ENCODE measurements at regions not wholly inside any gene's neighbourhood (a gene's known extent, or its start where the extent isn't known, plus 50 kb on each side); places are given as distances from the start of the nearest gene placed in this dataset.

DNA sequence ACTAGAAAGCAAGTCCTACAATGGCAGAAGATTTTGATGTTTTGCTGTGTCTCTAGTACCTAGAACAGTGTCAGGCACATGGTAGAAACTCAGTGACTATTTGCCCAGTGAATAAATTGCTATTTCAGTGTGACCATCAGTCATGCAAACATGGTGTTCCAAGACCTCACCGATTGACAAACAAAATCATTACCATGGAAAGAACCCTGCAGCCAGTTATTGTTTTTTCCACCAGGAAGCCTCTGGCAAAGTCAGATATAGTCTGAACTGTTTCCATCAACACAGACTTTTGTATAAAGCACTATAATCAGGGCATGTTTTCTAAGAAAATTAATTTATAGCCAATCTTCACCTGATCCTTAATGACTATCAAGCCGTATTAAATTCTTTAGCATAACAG is 97.3 kb upstream of the RASSF8 start:
- no peak for ATAC-seq (ENCODE audit: low read depth)

GRCh38 chr12:25864306-25865276 is 93.9 kb upstream of the RASSF8 start:
- H3K4me1 Mint-ChIP-seq, result no peaks in the 10 kb centered on the region
- H3K36me3 Mint-ChIP-seq, result no peaks in the 10 kb centered on the region
- H3K9me3 Mint-ChIP-seq, result peaks cover 5% of the 10 kb centered on the region
- no peak for DNase-seq (ENCODE audit: low spot score in 2 of 2)
- ATAC-seq (ENCODE audit: low read depth), result no peak
- no peak overlapping the region for H3K27ac Mint-ChIP-seq
- peaks cover 7% of the 10 kb centered on the region for H3K27me3 Mint-ChIP-seq
- H3K4me3 Mint-ChIP-seq, result no peak overlapping the region

More for the DNA sequence above, 97.3 kb upstream of the RASSF8 start:
- Mint-ChIP-seq H3K4me1 (no peaks in the 10 kb centered on the region), H3K27me3 (peaks cover 4% of the 10 kb centered on the region), H3K9me3 (no peaks in the 10 kb centered on the region), H3K36me3 (no peaks in the 10 kb centered on the region), H3K27ac (no peak overlapping the region), H3K4me3 (no peak overlapping the region)
- no peak for DNase-seq (ENCODE audit: low spot score in 2 of 2)

- ATAC-seq (ENCODE audit: low read depth), result no peak
- H3K36me3 Mint-ChIP-seq, result no peaks in the 10 kb centered on the region
- no peak for DNase-seq (ENCODE audit: low spot score in 2 of 2)
- H3K27ac Mint-ChIP-seq, result no peak overlapping the region
- peaks cover 11% of the 10 kb centered on the region for H3K27me3 Mint-ChIP-seq
- no peak overlapping the region for H3K4me3 Mint-ChIP-seq
- H3K4me1 Mint-ChIP-seq, result no peaks in the 10 kb centered on the region
- H3K9me3 Mint-ChIP-seq, result peaks cover 5% of the 10 kb centered on the region
These were observed 91.7 kb upstream of the RASSF8 start for GRCh38 chr12:25866586-25867378.

DNA sequence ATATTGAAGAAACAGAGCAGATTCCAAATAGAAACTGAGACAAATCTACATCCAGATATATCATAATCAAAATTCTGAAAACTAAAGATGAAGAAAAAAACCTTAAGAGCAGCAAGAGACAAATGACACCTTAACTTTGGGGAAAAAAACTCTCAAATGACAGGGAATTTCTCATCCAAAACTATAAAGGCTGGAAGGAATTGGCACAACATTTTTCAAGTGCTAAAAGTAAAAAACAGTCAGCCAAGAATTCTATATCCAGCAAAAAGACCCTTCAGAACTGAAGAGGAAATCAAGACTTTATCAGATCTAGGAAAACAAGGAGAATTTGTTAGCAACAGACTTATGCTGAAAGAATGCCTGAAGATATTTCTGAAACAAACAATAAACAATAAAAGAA is 90.3 kb upstream of the RASSF8 start:
- H3K4me3 Mint-ChIP-seq, result no peak overlapping the region
- DNase-seq (ENCODE audit: low spot score in 2 of 2) (no peak), ATAC-seq (ENCODE audit: low read depth) (no peak)
- no peaks in the 10 kb centered on the region for H3K36me3 Mint-ChIP-seq
- peaks cover 5% of the 10 kb centered on the region for H3K9me3 Mint-ChIP-seq
- no peaks in the 10 kb centered on the region for H3K4me1 Mint-ChIP-seq
- H3K27ac Mint-ChIP-seq, result no peak overlapping the region
- H3K27me3 Mint-ChIP-seq, result peaks cover 11% of the 10 kb centered on the region

DNA sequence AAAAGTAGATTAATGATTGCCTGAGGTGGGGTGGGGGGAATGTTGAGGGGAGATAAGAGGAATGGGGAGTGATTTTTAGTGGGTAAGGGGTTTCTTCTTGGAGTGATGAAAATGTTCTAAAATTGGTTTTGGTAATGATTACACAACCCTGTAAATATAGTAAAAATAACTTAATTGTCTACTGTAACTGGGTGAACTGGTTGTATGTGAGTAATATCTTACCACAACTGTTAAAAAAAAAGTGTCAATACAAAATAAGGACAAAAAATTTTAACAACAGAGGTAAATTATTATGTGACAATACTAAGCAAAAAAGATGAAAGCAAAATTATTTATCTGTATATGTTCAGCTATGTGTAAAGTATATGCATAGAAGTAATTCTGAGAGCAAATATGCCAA is 86.3 kb upstream of the RASSF8 start:
- no peaks in the 10 kb centered on the region for H3K36me3 Mint-ChIP-seq
- ATAC-seq (ENCODE audit: low read depth), result no peak
- H3K27ac Mint-ChIP-seq, result no peak overlapping the region
- DNase-seq (ENCODE audit: low spot score in 2 of 2), result no peak
- peaks cover 7% of the 10 kb centered on the region for H3K27me3 Mint-ChIP-seq
- H3K4me1 Mint-ChIP-seq, result no peaks in the 10 kb centered on the region
- H3K4me3 Mint-ChIP-seq, result no peak overlapping the region
- H3K9me3 Mint-ChIP-seq, result peaks cover 5% of the 10 kb centered on the region

DNA sequence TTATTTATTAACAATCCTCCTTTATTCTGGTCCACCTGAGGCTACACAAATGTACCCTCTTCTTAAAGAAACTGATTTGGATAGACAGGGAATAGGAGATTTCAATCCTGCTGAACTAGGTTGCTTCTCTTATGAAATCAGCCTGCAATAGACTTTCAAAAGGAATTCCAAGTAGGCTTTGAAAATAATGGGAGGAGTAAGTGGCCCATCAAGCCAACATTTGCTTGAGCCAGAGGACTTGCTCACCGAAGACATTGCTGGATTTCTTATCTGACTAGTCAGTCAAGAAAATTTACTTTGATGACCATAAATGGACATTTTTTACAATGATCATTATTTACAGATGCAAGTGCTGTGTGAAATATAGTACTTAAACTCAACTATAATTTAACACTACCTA is 82.8 kb upstream of the RASSF8 start:
- DNase-seq (ENCODE audit: low spot score in 2 of 2) (no peak), ATAC-seq (ENCODE audit: low read depth) (no peak)
- Mint-ChIP-seq H3K9me3 (no peaks in the 10 kb centered on the region), H3K27ac (no peak overlapping the region), H3K36me3 (no peaks in the 10 kb centered on the region), H3K27me3 (peaks cover 7% of the 10 kb centered on the region), H3K4me1 (no peaks in the 10 kb centered on the region), H3K4me3 (no peak overlapping the region)

- DNase-seq (ENCODE audit: low spot score in 2 of 2), result no peak
- H3K9me3 Mint-ChIP-seq, result no peaks in the 10 kb centered on the region
- H3K36me3 Mint-ChIP-seq, result no peaks in the 10 kb centered on the region
- H3K27ac Mint-ChIP-seq, result no peak overlapping the region
- H3K4me3 Mint-ChIP-seq, result no peak overlapping the region
- H3K27me3 Mint-ChIP-seq, result peaks cover 5% of the 10 kb centered on the region
- no peak for ATAC-seq (ENCODE audit: low read depth)
- no peaks in the 10 kb centered on the region for H3K4me1 Mint-ChIP-seq
These were observed 82.0 kb upstream of the RASSF8 start for GRCh38 chr12:25876383-25877045.

GRCh38 chr12:25877446-25877845 is 81.0 kb upstream of the RASSF8 start:
- no peak for ATAC-seq (ENCODE audit: low read depth)
- H3K9me3 Mint-ChIP-seq, result peaks cover 4% of the 10 kb centered on the region
- H3K36me3 Mint-ChIP-seq, result no peaks in the 10 kb centered on the region
- no peak for DNase-seq (ENCODE audit: low spot score in 2 of 2)
- H3K27me3 Mint-ChIP-seq, result peaks cover 7% of the 10 kb centered on the region
- H3K4me1 Mint-ChIP-seq, result no peaks in the 10 kb centered on the region
- no peak overlapping the region for H3K4me3 Mint-ChIP-seq
- no peak overlapping the region for H3K27ac Mint-ChIP-seq

- Mint-ChIP-seq H3K36me3 (no peaks in the 10 kb centered on the region), H3K27me3 (peaks cover 5% of the 10 kb centered on the region), H3K4me1 (no peaks in the 10 kb centered on the region), H3K9me3 (peaks cover 4% of the 10 kb centered on the region), H3K27ac (no peak overlapping the region), H3K4me3 (no peak overlapping the region)
- no peak for DNase-seq (ENCODE audit: low spot score in 2 of 2)
- no peak for ATAC-seq (ENCODE audit: low read depth)
These were observed 76.2 kb upstream of the RASSF8 start for GRCh38 chr12:25882266-25882665.

DNA sequence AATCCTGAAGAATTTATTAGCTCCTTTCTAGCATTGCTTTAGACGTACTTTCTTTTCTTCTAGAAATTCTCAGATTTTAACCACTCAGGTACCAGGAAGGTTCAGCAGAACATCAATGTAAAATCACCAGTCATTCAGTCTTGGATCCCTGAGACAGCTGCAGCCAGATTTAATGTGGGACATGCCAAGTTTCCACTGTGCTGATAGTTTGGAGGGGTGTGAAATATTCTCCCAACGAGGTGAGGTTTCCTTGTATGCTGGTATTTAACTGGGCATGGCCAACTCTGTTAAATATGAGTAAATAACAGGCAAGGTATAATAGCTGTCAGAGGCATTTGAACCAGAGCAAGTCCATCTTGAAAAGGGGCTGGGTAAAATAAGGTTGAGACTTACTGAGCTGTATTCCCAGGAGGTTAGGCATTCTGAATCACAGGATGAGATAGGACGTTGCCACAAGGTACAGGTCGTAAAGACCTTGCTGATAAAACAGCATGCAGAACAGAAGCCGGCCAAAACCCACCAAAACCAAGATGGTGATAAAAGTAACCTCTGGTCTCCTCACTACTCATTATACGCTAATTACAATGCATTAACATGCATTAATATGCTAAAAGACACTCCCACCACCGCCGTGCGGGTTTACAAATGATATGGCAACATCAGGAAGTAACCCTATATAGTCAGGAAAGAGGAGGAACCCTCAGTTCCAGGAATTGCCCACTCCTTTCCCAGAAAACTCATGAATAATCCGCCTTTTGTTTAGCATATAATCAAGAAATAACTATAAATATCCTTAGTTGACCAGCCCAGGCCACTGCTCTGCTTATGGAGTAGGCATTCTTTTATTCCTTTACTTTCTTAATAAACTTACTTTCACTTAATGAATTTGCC is 75.2 kb upstream of the RASSF8 start:
- DNase-seq (ENCODE audit: low spot score in 2 of 2) (no peak), ATAC-seq (ENCODE audit: low read depth) (no peak)
- no peak overlapping the region for H3K27ac Mint-ChIP-seq
- no peak overlapping the region for H3K4me3 Mint-ChIP-seq
- H3K27me3 Mint-ChIP-seq, result peaks cover 3% of the 10 kb centered on the region
- peaks cover 4% of the 10 kb centered on the region for H3K9me3 Mint-ChIP-seq
- no peaks in the 10 kb centered on the region for H3K4me1 Mint-ChIP-seq
- H3K36me3 Mint-ChIP-seq, result no peaks in the 10 kb centered on the region

DNA sequence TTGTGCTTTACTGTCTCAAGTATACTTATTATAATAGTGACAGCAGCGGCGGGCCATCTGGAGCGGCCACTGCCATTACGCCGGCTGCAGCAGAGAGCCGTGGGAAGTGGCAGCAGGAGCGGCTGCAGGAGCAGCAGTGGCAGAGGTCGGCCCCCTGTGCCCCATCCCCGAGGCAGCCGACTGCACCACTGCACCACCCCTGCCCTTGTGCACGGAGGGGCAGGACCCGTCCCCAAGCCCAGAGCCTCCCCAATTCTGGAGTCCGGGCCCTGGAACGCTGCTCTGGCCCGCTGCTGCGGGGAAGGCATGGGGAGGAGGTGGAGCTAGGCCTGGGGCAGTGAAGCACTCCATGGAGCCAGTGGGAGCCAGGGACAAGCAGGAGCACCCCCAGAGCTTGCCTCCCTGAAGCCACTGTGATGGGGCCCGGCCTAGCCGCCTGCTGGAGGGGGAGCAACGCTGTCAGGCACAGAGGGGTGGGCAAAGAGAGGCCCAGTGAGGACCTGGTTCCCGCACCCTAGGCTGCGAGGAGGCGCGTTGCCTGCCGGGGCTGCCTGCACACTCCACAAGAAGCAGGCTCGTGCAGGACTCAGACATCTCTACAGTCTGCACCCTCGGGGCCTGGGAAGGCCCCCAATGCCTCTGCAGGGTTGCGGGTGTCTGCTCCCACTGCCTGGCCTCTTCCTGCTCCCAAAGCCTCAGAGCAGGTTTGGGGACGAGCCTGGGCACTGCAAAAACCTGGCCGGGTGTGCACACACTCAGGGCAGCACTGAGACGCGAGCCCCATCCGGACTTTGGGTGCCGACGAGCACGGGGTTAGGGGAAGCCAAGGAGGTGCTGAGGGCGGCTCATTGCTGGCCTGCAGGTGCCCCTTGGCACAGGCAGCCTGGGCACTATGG is 74.2 kb upstream of the RASSF8 start:
- Mint-ChIP-seq H3K27ac (no peak overlapping the region), H3K4me3 (no peak overlapping the region), H3K27me3 (peaks cover 2% of the 10 kb centered on the region)

DNA sequence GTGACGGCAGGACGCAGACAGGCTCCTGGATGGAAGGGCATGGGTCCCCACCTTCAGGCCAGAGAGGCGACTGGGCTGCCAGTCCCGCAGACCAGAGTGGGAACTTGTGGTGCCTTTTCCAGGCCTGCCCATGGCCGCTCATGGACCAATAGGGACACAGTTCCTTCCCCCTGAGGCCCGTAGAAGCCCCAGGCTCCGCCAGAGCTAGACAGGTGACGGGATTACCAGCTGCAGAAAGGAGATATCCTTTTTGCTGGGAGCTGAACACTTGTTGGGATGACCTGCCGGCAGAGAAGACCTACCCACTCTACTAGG is 73.6 kb upstream of the RASSF8 start:
- no peak overlapping the region for H3K4me3 Mint-ChIP-seq
- peaks cover 4% of the 10 kb centered on the region for H3K9me3 Mint-ChIP-seq
- ATAC-seq (ENCODE audit: low read depth) (no peak), DNase-seq (ENCODE audit: low spot score in 2 of 2) (no peak)
- peaks cover 2% of the 10 kb centered on the region for H3K27me3 Mint-ChIP-seq
- H3K4me1 Mint-ChIP-seq, result no peaks in the 10 kb centered on the region
- no peaks in the 10 kb centered on the region for H3K36me3 Mint-ChIP-seq
- no peak overlapping the region for H3K27ac Mint-ChIP-seq

More for the DNA sequence above, 74.2 kb upstream of the RASSF8 start:
- peaks cover 4% of the 10 kb centered on the region for H3K9me3 Mint-ChIP-seq
- DNase-seq (ENCODE audit: low spot score in 2 of 2) (no peak), ATAC-seq (ENCODE audit: low read depth) (no peak)
- no peaks in the 10 kb centered on the region for H3K4me1 Mint-ChIP-seq
- H3K36me3 Mint-ChIP-seq, result no peaks in the 10 kb centered on the region

DNA sequence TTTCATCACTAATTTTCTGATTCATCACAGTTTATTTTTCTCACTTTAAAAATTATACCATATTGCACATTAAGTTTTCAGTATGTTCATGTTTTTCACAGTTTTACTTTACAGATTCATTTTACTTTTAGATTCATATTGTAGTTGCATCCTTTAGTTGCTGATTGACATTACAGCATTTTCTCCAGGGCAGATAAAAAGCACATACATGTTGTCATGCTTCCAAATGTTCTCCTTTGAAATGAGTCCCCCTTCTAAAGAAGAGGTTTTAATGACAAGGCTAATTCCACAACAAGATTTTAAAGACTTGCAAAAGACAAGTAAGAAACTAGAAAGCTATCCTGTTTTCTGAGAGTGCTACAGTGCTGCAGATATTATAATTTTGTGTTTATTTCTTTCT is 72.1 kb upstream of the RASSF8 start:
- Mint-ChIP-seq H3K27ac (no peak overlapping the region), H3K4me3 (no peak overlapping the region), H3K36me3 (no peaks in the 10 kb centered on the region), H3K9me3 (peaks cover 4% of the 10 kb centered on the region), H3K4me1 (no peaks in the 10 kb centered on the region), H3K27me3 (peaks cover 7% of the 10 kb centered on the region)
- ATAC-seq (ENCODE audit: low read depth) (no peak), DNase-seq (ENCODE audit: low spot score in 2 of 2) (no peak)

All from memory B cell (primary cell).